T-helper 2 cell (primary cell): ENCODE measurements at regions not wholly inside any gene's neighbourhood (a gene's known extent, or its start where the extent isn't known, plus 50 kb on each side); places are given as distances from the start of the nearest gene placed in this dataset.
"Not testable (repeated sequence)": the region's sequence is repeated elsewhere in the genome, so short reads cannot be mapped to it uniquely, and the experiment has no call there.

Source experiments
- DNase-seq, 5 experiments: peaks; one replicate each; pipeline versions ENCODE4 v3.0.0 to v3.0.0-alpha.2; 2012 to 2022

GRCh38 chr15:79540551-79540950 lies 108.4 kb downstream of the MINAR1 start:
- no peak for DNase-seq

DNA sequence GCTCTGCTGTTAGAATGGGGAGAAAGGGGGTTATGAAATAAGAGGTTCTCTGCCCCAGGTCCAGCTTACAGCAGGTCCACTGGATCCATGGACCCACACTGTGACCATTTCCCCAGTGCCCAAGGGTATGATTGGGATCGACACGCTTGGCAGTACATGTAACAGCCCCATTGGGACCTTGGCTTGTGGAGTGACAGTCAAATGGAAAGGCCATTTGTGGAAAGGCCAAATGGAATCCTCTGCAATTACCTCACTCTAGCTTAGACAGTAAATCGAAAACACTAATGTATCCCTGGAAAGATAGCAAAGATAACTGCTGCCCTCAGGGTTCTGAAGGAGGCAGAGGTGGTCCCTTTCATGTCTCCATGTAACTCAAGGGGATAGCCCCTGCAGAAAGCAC lies 109.1 kb downstream of the MINAR1 start:
- DNase-seq: no peak

DNA sequence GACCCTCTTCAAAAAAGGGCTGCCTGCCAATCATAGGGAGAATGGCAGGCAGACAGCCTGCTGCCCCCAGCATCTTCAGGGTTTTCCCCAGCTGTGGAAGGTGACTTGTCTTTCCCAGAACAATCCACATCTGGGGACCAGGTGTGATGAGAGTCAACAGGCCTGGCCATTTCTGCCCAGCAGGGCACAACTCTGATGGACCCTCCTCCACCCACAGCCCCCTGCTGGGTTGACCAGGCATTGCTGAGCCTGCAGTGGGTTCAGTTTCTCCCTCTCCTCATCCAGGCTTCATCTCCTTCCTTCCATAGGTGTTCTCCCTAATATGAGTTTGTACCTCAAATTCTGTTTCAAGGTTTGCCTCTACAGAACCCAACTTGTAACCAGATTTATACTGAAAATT lies 111.0 kb downstream of the MINAR1 start:
- DNase-seq: no peak

GRCh38 chr15:79549196-79549595 lies 117.1 kb downstream of the MINAR1 start:
- no peak for DNase-seq

GRCh38 chr15:79560384-79560783 lies 128.2 kb downstream of the MINAR1 start:
- no peak for DNase-seq

- no peak for DNase-seq
Measured at GRCh38 chr15:79561982-79562381, 129.8 kb downstream of the MINAR1 start.

- no peak for DNase-seq
Measured at GRCh38 chr15:79562403-79562815, 130.3 kb downstream of the MINAR1 start.

- no peak for DNase-seq
Measured at GRCh38 chr15:79562899-79563298, 130.8 kb downstream of the MINAR1 start.

DNA sequence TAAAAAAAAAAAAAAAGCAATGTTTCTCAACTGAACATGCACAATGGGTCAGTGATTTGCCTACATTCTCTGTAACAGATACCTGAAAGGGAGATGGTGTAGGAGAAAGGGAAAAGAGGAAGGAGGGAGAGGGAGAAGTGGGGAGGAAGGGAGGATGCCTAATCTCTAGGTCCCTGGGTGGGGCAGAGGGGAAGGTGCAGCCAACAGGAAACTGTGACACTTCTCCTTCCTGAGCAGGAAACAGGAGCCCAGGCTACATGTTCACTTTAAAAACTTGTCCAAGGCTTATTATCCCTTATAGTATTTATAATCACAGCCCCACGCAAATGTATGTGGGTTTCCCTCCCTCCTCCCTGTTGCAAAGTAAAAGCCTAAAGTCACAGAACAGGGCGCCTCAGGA lies 137.9 kb downstream of the MINAR1 start:
- no peak for DNase-seq

DNA sequence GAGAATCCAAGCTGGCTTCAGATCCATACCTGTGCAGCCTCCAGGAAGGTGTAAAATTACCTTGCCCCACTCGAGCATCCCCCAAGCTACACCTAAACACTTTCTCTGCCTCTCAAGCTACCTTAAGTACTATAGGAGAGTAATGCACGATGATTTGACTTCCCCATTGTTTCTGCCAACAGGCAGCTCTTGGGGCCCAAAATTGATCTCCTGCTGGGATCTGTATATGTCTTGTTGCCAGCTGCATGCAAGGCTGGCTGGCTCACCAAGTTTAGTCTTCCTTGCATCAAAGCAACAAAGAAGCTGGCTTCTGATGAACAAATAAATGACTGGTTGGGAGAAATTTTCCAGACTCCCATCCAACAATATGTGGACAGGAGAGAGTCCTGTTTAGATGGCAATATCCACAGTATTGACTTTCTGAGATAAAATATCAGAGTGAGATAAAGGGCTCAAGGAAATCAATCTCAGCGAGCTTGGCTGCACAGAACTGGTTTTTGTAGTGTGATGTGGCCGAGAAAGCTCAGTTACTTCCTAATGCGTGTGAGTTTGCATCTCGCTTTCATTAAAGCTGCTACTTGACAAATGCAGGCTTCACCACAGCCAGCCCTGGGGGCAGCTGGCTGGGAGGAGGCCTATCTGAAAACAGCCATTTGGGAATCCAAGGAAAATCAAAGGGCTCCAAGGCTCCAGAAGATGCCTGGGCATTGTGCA lies 140.7 kb downstream of the MINAR1 start:
- DNase-seq: no peak

DNA sequence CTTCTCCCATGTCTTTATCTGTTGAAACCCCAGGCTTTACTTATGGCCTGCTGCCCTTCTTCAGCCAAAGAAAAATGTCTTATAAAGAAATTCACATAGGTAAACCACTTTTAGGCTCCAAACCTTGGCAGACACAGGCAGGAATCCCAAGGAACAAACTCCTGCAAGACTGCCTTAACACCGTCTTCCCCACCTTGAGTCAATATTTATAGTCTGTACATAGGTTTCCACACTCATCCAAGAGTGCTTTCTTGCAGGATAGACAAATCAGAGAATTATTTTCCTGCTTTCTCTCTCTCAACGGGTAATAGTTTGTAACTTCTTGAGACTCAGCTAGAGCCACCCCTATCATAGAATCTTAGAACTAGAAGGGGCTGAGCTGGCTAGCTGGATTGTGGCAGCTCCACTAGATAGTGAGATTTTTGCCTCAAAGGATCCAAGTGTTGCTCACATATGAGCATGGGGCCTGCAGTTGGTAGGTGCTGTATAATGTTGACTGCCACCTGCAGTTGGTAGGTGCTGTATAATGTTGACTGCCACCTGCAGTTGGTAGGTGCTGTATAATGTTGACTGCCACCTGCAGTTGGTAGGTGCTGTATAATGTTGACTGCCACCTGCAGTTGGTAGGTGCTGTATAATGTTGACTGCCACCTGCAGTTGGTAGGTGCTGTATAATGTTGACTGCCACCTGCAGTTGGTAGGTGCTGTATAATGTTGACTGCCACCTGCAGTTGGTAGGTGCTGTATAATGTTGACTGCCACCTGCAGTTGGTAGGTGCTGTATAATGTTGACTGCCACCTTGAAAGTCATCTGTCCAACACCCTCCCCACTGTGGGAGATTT lies 142.5 kb downstream of the MINAR1 start:
- not testable (repeated sequence) for DNase-seq

- no peak for DNase-seq
Measured at GRCh38 chr15:79582650-79583049, 150.5 kb downstream of the MINAR1 start.

- DNase-seq: no peak
Measured at GRCh38 chr15:79592126-79592525, 160.0 kb downstream of the MINAR1 start.

GRCh38 chr15:79593119-79593869 lies 161.2 kb downstream of the MINAR1 start:
- DNase-seq: no peak

DNA sequence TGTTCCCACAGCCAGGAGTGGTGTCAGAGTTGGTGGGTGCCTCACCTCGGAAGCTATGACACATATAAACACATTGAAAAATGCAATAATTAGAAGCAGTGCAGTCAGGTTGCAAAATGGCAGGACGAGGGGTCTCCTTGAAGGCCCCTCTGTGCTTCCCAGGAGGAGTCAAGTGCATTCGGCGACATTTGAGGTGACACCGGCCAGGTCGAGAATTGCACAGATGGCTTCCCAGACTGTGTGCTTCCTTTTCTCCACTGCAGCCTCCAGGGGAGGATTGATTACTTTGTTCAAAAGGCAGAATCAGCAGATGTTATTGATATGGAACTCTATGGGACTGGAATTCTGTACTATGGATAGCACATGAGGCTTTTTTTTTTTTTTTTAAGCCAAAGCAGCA lies 163.2 kb downstream of the MINAR1 start:
- DNase-seq: no peak

GRCh38 chr15:79595995-79596622 lies 164.0 kb downstream of the MINAR1 start:
- DNase-seq: peak in 1 of 5 experiments; percentile 84

DNA sequence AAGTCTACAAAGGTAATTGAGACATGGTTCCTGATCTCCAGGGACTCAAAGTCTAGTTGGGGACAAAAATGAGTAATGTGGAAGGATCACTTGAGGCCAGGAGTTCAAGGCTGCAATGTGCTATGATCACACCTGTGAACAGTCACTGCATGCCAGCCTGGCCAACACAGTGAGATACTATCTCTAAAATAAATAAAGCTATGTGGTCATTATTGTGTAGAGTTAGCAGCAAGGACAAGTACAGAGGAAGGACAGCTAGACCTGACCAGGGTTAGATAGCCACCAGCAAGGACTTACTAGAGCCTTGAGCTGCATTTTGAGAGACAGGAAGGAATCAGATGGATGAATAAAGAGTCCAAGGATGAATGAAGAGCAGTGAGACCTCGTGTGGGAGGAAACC lies 166.5 kb downstream of the MINAR1 start:
- no peak for DNase-seq

- DNase-seq: no peak
Measured at GRCh38 chr15:79601405-79602086, 169.4 kb downstream of the MINAR1 start.

DNA sequence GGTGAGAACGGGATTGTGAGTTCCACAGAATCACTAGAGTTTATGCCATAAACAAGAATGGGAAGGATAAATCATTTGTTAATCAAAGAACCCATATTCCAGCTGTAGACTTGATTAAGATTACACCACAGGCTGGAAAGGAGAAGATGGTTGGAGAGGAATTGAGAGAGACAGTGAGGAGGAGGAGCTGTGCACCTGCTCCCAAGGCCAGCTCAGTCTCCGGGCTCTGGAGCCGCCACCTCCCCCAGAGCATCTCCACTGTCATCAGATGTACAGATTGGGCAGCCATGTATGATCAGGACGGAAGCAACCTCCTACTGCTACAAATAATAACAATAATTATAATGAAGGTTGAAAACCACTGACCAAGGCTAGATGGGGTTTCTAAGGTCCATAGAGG lies 170.0 kb downstream of the MINAR1 start:
- no peak for DNase-seq

DNA sequence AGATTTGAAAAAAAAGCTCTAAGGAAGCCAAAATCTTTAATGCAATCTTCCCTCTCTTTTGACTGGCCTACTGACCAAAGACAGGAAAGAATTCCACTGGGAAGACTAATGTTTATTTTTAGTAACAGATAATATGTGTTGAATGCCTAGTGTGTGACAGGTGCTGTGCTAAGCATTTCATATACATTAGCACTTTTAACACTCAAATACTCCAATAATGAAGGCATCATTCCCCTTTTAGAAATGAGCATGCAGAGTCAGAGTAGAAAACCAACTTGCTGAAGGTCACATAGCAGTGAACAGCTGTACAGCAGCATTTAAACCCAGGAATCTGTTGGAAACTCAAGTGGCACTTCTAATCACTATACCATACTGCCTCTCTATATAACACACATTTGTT lies 170.6 kb downstream of the MINAR1 start:
- no peak for DNase-seq

GRCh38 chr15:79606831-79607355 lies 174.8 kb downstream of the MINAR1 start:
- no peak for DNase-seq
